ENCODE measurements at regions not wholly inside any gene's neighbourhood (a gene's known extent, or its start where the extent isn't known, plus 50 kb on each side); places are given as distances from the start of the nearest gene placed in this dataset.

DNA sequence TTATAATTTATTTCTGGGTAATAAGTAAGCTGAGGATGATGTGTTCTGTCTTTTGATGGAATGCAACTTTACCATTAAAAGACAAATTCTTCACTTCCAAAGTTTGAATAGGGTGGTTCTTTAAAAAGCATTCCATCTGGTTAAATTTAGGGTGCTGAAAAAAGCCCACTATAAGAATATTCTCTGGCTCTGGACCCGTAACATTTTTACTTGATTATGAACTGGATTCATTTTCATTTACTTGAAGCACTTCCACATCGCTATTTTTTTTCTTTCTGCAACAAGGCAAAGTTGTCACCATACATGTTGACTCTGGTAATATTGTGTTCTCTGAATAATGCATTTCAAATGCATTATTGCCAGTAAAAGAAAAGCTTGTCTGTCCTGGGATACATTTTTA, 344.6 kb downstream of the SATB2 start:
- DNase-seq (ENCODE audit: insufficient read length, low spot score) (no peak), FAIRE-seq (no peak)
- no peak for TF ChIP-seq POU2F2 (IDR thresholded peaks at IDR 0.05; ENCODE audit: low read depth, low read length)
- TF ChIP-seq PAX5 (IDR thresholded peaks at IDR 0.05; ENCODE audit: insufficient read depth, low read length, severe bottlenecking): no peak
- TF ChIP-seq SPI1 (IDR thresholded peaks at IDR 0.05; ENCODE audit: low read depth, low read length): no peak
- no peak for TF ChIP-seq POLR2AphosphoS5 (IDR thresholded peaks at IDR 0.05; ENCODE audit: low read depth, low read length)
- no peak for TF ChIP-seq TAF1 (IDR thresholded peaks at IDR 0.05; ENCODE audit: low read depth, low read length)
- no peak for TF ChIP-seq POLR2A (IDR thresholded peaks at IDR 0.05; ENCODE audit: low read depth, low read length)

DNA sequence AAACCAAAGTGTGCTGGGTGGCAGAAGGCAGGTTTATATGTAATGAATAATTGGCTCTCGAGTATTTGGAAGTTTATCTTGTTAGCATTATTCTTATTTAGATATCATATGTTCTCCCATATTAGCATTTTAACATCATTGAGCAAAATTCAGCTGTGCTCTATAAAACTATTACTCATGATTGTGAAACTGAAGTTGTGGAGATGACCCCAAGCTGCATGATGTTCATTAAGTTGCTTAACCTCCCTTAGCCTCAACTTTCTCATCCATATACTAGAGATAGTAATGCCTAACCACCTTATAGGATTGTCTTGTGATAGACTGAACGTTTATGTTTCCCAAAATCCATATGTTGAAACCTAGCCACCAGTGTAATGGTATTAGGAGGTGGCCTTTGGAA, 346.3 kb downstream of the SATB2 start:
- FAIRE-seq: no peak
- DNase-seq (ENCODE audit: insufficient read length, low spot score): no peak
- no peak for TF ChIP-seq TAF1 (IDR thresholded peaks at IDR 0.05; ENCODE audit: low read depth, low read length)
- no peak for TF ChIP-seq POLR2AphosphoS5 (IDR thresholded peaks at IDR 0.05; ENCODE audit: low read depth, low read length)
- no peak for TF ChIP-seq POLR2A (IDR thresholded peaks at IDR 0.05; ENCODE audit: low read depth, low read length)
- TF ChIP-seq POU2F2 (IDR thresholded peaks at IDR 0.05; ENCODE audit: low read depth, low read length): no peak
- no peak for TF ChIP-seq PAX5 (IDR thresholded peaks at IDR 0.05; ENCODE audit: insufficient read depth, low read length, severe bottlenecking)
- TF ChIP-seq SPI1 (IDR thresholded peaks at IDR 0.05; ENCODE audit: low read depth, low read length): no peak

DNA sequence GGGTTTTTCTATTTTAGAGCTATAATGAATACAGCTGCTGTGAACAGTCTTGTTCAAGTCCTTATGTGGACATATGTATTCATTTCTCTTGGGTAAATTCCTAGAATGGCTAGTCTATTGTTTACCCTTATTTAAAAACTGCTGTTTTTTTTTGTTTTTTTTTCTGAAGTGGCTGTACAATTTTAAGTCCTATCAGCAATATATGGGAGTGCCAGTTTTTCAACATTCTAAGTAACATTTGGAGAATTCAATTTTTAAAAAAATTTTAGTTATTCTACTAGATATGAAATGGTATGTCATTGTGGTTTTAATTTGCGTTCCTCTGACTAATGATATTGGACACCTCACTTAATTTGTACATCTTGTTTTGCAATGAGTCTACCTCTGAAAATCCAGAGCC, 349.7 kb downstream of the SATB2 start:
- no peak for DNase-seq (ENCODE audit: insufficient read length, low spot score)
- no peak for FAIRE-seq
- no peak for TF ChIP-seq POLR2A (IDR thresholded peaks at IDR 0.05; ENCODE audit: low read depth, low read length)
- TF ChIP-seq SPI1 (IDR thresholded peaks at IDR 0.05; ENCODE audit: low read depth, low read length): no peak
- TF ChIP-seq POLR2AphosphoS5 (IDR thresholded peaks at IDR 0.05; ENCODE audit: low read depth, low read length): no peak
- no peak for TF ChIP-seq PAX5 (IDR thresholded peaks at IDR 0.05; ENCODE audit: insufficient read depth, low read length, severe bottlenecking)
- no peak for TF ChIP-seq POU2F2 (IDR thresholded peaks at IDR 0.05; ENCODE audit: low read depth, low read length)
- no peak for TF ChIP-seq TAF1 (IDR thresholded peaks at IDR 0.05; ENCODE audit: low read depth, low read length)

DNA sequence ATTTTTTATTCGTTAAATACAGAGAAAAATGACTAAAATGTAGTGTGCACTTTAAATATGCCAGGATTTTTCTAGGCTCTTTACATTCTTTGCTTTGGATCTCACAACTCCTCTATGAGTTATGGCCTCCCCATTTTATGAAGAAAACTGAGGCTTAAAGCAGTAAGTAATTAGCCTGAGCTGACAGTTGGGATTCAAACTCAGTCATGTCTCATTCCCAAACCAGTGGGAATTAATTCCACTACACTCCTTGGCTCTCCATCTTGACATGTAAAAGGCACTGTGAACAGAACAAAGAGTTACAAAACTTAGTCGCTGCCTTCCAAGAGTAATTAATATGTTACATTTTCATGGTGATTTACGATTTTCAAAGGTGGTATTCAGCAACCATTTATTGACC, 351.9 kb downstream of the SATB2 start:
- DNase-seq (ENCODE audit: insufficient read length, low spot score) (no peak), FAIRE-seq (no peak)
- no peak for TF ChIP-seq SPI1 (IDR thresholded peaks at IDR 0.05; ENCODE audit: low read depth, low read length)
- no peak for TF ChIP-seq TAF1 (IDR thresholded peaks at IDR 0.05; ENCODE audit: low read depth, low read length)
- TF ChIP-seq POLR2A (IDR thresholded peaks at IDR 0.05; ENCODE audit: low read depth, low read length): no peak
- TF ChIP-seq PAX5 (IDR thresholded peaks at IDR 0.05; ENCODE audit: insufficient read depth, low read length, severe bottlenecking): no peak
- no peak for TF ChIP-seq POLR2AphosphoS5 (IDR thresholded peaks at IDR 0.05; ENCODE audit: low read depth, low read length)
- TF ChIP-seq POU2F2 (IDR thresholded peaks at IDR 0.05; ENCODE audit: low read depth, low read length): no peak

DNA sequence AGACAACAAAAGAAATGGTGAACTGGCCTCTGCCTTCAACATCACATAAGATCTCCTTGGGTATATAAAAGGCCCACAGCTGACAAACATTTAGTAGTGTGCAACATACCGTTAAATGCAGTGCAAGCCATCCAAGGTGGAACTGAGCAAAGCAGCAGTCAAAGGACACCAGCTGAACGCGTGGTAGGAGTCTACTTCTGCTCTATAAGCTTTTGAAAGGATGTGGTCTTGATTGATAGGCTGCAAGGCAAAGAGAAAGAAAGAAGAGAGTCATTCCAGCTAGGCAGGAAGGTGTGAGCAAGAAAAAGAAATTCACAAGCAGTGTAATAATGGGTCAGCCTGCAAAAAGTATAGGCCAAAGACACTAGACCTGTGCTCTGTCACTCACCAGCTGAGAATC, 356.3 kb downstream of the SATB2 start:
- no peak for TF ChIP-seq PAX5 (IDR thresholded peaks at IDR 0.05; ENCODE audit: insufficient read depth, low read length, severe bottlenecking)
- TF ChIP-seq POLR2A (IDR thresholded peaks at IDR 0.05; ENCODE audit: low read depth, low read length): no peak
- no peak for TF ChIP-seq SPI1 (IDR thresholded peaks at IDR 0.05; ENCODE audit: low read depth, low read length)
- FAIRE-seq (no peak), DNase-seq (ENCODE audit: insufficient read length, low spot score) (no peak)

DNA sequence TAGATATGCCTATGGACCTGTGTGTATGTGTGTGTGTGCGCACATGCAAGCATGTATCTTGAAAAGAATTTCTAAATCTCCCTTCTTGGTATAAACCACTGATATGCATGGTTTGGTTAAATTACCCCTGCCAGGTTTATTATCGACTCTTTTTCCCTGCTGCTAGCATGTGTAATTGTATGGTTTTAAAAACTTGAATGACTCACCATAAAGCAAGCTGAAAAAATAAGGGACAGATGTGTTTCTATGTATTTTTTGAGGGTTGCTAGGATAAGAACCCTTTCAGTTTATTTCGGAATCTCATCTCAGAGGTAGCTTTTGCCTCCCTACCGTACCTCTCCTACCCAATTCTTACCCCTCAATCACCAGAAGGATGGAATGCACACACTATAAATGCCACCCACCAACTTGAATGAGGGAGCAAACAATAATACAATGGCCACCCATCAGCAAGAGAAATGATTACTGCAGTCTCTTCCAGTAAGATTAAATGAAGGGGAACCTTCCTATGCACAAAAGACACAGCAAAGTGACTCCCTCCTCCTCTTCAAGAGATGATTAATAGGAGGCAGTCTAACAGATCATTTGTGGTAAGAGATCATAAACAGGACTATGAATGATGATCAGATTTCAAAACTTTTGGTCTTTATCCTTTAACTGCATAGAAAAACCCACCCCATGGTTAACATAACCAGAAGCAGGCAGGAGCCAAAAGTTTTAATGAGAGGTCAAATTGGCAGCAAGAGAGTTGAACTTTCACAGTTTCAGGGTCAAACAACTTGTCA, 357.2 kb downstream of the SATB2 start:
- FAIRE-seq: no peak
- no peak for TF ChIP-seq SPI1 (IDR thresholded peaks at IDR 0.05; ENCODE audit: low read depth, low read length)
- no peak for TF ChIP-seq TAF1 (IDR thresholded peaks at IDR 0.05; ENCODE audit: low read depth, low read length)
- no peak for TF ChIP-seq PAX5 (IDR thresholded peaks at IDR 0.05; ENCODE audit: insufficient read depth, low read length, severe bottlenecking)
- TF ChIP-seq POLR2AphosphoS5 (IDR thresholded peaks at IDR 0.05; ENCODE audit: low read depth, low read length): no peak
- no peak for DNase-seq (ENCODE audit: insufficient read length, low spot score)

DNA sequence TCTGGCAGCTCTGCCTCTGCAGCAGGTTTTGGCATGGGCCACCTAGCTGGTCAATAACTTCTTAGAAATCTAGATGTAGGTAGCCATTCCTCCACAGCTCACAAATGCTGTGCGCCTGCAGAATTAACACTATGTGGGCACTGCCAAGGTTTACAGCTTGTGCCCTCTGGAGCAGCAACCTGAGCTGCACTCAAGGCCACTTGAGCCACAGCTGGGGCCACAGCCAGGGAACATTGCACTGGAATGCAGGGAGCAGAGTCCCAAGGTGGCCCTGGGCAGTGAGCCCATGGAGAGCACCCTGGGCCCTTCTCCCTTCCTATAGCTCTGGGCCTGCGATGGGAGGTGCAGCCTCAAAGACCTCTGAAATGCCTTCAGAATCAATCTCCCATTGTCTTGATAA, 365.3 kb downstream of the SATB2 start:
- FAIRE-seq (no peak), DNase-seq (ENCODE audit: insufficient read length, low spot score) (no peak)
- no peak for TF ChIP-seq TAF1 (IDR thresholded peaks at IDR 0.05; ENCODE audit: low read depth, low read length)
- TF ChIP-seq POLR2AphosphoS5 (IDR thresholded peaks at IDR 0.05; ENCODE audit: low read depth, low read length): no peak
- no peak for TF ChIP-seq PAX5 (IDR thresholded peaks at IDR 0.05; ENCODE audit: insufficient read depth, low read length, severe bottlenecking)
- no peak for TF ChIP-seq POU2F2 (IDR thresholded peaks at IDR 0.05; ENCODE audit: low read depth, low read length)
- no peak for TF ChIP-seq POLR2A (IDR thresholded peaks at IDR 0.05; ENCODE audit: low read depth, low read length)
- no peak for TF ChIP-seq SPI1 (IDR thresholded peaks at IDR 0.05; ENCODE audit: low read depth, low read length)

DNA sequence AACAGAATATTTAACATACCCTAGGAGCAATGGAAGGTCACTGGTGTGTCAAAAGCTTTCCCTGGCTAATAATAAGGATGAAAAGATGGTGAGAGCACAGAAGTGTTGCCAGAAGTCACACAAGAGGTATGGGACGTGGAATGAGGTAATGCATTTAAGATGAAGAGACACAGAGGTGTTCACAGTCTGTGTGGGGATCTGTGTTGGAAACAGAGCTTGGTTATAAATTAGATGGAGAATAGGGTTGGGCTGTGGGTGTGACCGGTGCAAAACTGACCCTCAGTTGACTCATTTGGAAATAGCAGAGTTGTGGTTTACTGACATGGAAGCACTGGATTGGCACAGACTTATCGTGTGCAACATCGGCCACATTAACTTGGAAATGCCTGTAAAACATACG, 372.5 kb downstream of the SATB2 start:
- TF ChIP-seq TAF1 (IDR thresholded peaks at IDR 0.05; ENCODE audit: low read depth, low read length): no peak
- TF ChIP-seq PAX5 (IDR thresholded peaks at IDR 0.05; ENCODE audit: insufficient read depth, low read length, severe bottlenecking): no peak
- TF ChIP-seq POLR2AphosphoS5 (IDR thresholded peaks at IDR 0.05; ENCODE audit: low read depth, low read length): no peak
- TF ChIP-seq POLR2A (IDR thresholded peaks at IDR 0.05; ENCODE audit: low read depth, low read length): no peak
- no peak for TF ChIP-seq POU2F2 (IDR thresholded peaks at IDR 0.05; ENCODE audit: low read depth, low read length)
- TF ChIP-seq SPI1 (IDR thresholded peaks at IDR 0.05; ENCODE audit: low read depth, low read length): no peak
- no peak for FAIRE-seq
- no peak for DNase-seq (ENCODE audit: insufficient read length, low spot score)

DNA sequence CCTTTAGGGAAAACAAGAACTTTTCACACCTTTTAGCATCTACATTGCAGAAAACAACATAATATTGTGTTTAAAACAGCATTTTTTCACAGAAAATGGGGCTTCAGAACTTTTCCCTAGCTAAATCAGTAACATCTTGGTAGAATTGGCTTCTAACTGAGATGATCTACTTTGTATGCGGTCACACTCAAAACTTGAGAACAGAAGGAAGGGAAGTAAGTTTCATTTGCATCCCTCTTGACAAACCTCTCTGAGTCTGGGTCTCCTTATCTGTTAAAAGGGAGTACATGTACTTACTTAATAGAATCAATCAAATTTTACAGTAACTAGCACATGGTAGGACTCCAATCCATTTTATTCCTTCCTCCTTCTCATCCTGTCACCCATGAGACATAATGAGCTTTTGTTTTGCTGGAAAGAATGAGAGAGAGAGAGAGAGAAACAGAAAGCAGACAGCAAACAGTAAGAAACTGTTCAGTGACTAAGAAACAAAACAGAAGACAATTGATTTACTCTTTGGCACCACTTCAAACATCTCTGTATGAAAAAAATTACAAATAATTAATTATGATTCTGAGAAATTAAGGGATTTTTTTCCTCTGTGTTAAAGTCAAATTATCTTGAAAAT, 387.3 kb downstream of the SATB2 start:
- FAIRE-seq: no peak

More for the DNA sequence above, 387.3 kb downstream of the SATB2 start:
- no peak for DNase-seq (ENCODE audit: insufficient read length, low spot score)
- TF ChIP-seq SPI1 (IDR thresholded peaks at IDR 0.05; ENCODE audit: low read depth, low read length) (no peak), TAF1 (IDR thresholded peaks at IDR 0.05; ENCODE audit: low read depth, low read length) (no peak), POLR2A (IDR thresholded peaks at IDR 0.05; ENCODE audit: low read depth, low read length) (no peak), PAX5 (IDR thresholded peaks at IDR 0.05; ENCODE audit: insufficient read depth, low read length, severe bottlenecking) (no peak), POU2F2 (IDR thresholded peaks at IDR 0.05; ENCODE audit: low read depth, low read length) (no peak), POLR2AphosphoS5 (IDR thresholded peaks at IDR 0.05; ENCODE audit: low read depth, low read length) (no peak)

Measured in GM12891 (cell line).